GM18499 (cell line): ENCODE measurements at regions not wholly inside any gene's neighbourhood (a gene's known extent, or its start where the extent isn't known, plus 50 kb on each side); places are given as distances from the start of the nearest gene placed in this dataset.
"Not testable (repeated sequence)": the region's sequence is repeated elsewhere in the genome, so short reads cannot be mapped to it uniquely, and the experiment has no call there.

ENCODE experiments used
- ATAC-seq: cut with Tn5 transposase; IDR thresholded peaks from one replicate; pipeline ENCODE4 v1.9.1; 2021; ENCODE audit warnings: moderate number of reproducible peaks; ENCODE audit not compliant: insufficient read depth, unreplicated experiment

GRCh38 chr5:88622890-88623289 is 260.1 kb downstream of the MEF2C start:
- ATAC-seq = not testable (repeated sequence)

GRCh38 chr5:88615767-88616166 is 267.2 kb downstream of the MEF2C start:
- ATAC-seq = not testable (repeated sequence)

GRCh38 chr5:88613051-88613450 is 269.9 kb downstream of the MEF2C start:
- ATAC-seq = no peak

GRCh38 chr5:88610586-88610985 is 272.4 kb downstream of the MEF2C start:
- no peak for ATAC-seq

GRCh38 chr5:88607492-88607891 is 275.5 kb downstream of the MEF2C start:
- ATAC-seq = no peak

- ATAC-seq = no peak
These were observed 276.4 kb downstream of the MEF2C start for GRCh38 chr5:88606626-88607025.

- no peak for ATAC-seq
These were observed 276.8 kb downstream of the MEF2C start for GRCh38 chr5:88606173-88606572.

- no peak for ATAC-seq
These were observed 280.4 kb downstream of the MEF2C start for GRCh38 chr5:88602584-88602983.

- ATAC-seq = no peak
These were observed 288.5 kb downstream of the MEF2C start for GRCh38 chr5:88594441-88594840.

GRCh38 chr5:88588609-88589008 is 294.4 kb downstream of the MEF2C start:
- no peak for ATAC-seq

GRCh38 chr5:88583471-88583870 is 299.5 kb downstream of the MEF2C start:
- ATAC-seq = no peak

- ATAC-seq = no peak
These were observed 289.7 kb upstream of the TMEM161B start for GRCh38 chr5:88558366-88558765.

- no peak for ATAC-seq
These were observed 289.2 kb upstream of the TMEM161B start for GRCh38 chr5:88557881-88558280.

GRCh38 chr5:88557131-88557530 is 288.5 kb upstream of the TMEM161B start:
- no peak for ATAC-seq

- ATAC-seq = no peak
These were observed 287.8 kb upstream of the TMEM161B start for GRCh38 chr5:88556406-88556805.

- ATAC-seq = no peak
These were observed 287.0 kb upstream of the TMEM161B start for GRCh38 chr5:88555674-88556073.

- no peak for ATAC-seq
These were observed 285.3 kb upstream of the TMEM161B start for GRCh38 chr5:88553986-88554385.

- no peak for ATAC-seq
These were observed 284.7 kb upstream of the TMEM161B start for GRCh38 chr5:88553136-88553875.

GRCh38 chr5:88552426-88552825 is 283.8 kb upstream of the TMEM161B start:
- no peak for ATAC-seq

GRCh38 chr5:88551724-88552345 is 283.2 kb upstream of the TMEM161B start:
- ATAC-seq = no peak

- no peak for ATAC-seq
These were observed 282.1 kb upstream of the TMEM161B start for GRCh38 chr5:88550736-88551135.
